ENCODE measurements at regions not wholly inside any gene's neighbourhood (a gene's known extent, or its start where the extent isn't known, plus 50 kb on each side); places are given as distances from the start of the nearest gene placed in this dataset.
A peak's percentile ranks its signal among the peaks of the same experiment; 100 is the strongest.

DNA sequence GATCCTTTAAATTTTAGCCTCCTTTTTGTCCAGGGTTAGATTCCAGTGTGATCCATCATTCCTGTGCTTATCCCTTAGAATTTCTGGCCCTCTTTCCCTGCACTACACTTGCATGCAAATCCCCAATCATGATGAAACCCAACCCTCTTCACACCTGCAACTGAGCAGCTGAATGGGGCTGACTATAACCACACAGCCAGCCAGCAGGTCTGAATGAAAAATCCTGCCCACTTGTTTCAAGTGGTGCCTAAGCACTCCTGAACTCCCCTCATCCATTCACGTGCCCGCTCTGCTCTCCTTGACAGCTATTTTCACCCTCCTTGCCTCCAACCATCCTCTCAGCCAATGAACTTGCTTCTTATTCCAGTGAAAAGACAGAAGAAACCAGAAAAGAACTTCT lies 80.5 kb upstream of the AFF3 start:
- no peak for DNase-seq

DNA sequence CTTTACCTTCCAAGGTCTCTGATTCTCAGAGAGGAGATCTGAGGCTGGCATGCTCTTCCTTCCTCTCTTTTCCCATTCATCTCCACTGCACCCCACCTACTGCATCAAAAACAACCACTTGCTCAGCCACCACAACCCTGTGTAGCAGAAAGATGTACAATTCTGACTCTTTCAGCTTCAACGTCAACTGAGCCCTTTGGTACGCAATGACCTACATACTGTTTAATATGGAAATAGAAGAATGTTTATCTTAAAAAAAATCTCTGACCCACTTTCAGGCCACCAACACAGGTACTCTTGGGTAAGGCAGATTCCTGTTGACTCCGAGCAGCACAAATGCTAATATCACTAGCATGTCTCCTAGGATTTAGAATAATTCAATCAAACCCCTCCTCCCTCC lies 76.2 kb upstream of the AFF3 start:
- DNase-seq = no peak

DNA sequence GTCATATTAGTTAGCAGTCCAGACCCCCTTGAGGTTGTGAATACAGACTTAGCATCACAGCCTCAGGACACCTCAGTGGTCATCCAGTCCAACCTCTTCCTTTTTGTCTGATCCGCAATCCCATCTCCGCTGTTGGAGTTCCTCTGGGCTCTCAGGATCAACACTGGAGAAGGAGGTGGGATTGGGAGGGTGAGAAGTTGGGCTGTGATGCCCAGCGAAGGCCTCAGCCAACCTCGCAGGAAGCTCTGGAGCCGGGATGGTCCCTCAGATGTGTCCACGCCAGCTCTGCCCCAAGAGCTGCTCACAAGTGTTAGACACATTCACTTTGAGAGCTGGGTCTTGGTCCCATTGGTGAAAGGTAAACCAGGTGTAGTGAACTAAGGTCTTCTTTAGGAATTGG lies 74.9 kb upstream of the AFF3 start:
- no peak for DNase-seq

DNA sequence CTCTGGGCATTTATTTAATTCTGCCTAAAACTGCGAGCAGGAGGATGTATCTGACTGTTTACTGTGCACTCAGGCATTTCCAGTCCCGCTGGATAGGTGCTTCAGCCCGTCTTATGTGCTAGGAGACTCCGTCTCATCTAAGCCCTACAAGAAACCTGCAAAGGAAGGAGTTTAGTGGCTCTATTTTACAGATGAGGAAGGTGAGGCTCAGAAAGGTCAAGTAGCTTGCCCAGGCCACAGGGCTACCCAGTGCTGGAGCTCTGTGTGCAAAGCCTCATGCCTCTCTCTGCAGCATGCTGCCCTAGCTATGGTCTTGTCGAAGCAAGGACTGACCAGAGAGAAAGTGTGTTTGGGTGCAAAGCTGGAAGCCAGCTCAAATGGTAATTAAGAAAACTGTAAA lies 73.6 kb upstream of the AFF3 start:
- DNase-seq = no peak

DNA sequence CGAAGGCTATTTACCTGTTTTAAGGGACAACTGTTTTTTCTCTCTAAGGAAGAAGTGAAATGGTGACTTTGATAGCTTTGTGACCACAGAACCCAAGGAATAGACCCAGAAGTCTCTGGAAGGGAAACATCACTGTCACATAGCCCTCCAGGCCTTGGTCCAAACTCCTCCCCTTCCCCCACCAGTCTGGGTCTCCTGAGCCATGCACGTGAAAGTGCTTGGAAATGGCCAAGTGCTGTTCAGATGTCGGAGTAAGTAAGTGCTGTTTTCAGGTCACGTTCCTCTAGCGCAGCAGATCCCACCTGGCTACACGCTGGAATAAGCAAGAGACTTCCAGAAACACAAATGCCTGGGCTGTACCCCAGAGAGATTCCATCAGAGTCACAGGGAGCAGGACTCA lies 73.0 kb upstream of the AFF3 start:
- no peak for DNase-seq

DNA sequence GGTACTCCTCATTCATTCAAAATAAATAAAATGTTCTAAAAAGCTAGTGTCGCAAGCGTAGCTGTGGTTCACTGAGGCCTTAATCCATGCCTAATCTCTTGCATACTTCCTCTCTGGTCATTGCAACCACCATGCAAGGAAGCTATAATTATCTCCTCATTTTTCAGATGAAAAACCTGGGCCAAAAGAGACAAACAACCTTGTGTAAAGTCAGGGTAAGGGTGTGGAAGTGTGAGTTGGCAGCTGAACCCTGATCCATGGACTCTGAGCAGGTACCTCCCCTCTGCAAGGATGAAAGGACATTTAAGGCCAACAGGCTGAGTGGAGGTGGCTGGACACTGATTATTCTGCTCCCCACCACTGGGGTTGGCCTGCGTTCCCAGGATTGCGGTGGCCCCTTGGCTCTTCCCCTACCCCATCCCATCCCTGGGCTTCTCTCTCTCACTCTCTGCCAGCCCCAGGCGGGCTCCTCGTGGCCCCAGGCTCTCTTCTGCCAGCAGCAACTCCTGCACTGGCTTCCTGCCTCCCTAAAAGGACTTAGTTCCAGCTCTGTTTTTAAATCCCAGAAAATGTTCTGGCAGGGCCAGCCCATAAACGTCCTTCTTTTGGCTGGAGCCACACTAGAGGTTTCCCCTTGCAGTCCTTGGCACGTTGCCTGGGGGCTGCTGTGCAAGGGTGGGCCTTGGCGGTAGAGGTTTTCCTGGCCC lies 72.0 kb upstream of the AFF3 start:
- peak in 1 of 3 donors; percentile 45 for DNase-seq

DNA sequence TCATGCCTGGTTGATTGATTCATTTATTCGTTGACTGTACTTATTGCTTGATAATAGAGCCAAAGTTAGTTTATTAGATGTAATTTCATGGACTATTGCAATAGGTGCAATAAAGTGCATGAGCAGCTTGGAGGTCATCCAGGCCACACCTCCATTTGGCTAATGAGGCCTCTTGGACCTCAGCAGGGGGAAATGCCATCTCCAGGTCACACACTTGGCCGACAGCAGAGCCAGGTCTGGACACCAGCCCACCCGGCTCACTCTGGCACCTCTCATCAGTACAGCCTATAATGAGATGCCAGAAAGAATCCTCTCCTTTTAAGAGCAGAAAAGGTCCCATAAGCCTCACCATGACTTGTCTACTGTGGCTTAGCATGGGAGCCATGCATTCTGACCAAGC lies 71.2 kb upstream of the AFF3 start:
- no peak for DNase-seq

DNA sequence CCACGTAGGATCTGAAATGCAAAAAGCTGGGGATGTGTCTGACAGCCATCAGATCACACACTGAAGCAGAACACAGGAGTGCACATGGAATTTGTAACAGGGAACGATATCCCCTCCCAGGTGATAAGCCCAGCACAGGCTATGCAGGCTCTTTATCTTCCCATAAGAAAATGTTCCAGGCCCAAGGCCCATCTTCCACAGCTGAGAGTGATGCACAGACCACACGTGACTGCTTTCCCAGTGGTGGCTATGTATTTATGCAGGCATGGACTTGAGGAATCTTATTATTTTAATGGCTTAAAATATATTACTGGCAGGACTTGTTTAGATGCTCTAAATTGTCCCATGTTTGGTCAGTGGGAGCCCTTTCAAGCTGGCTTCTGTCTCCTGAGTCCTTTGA lies 70.5 kb upstream of the AFF3 start:
- DNase-seq = no peak

DNA sequence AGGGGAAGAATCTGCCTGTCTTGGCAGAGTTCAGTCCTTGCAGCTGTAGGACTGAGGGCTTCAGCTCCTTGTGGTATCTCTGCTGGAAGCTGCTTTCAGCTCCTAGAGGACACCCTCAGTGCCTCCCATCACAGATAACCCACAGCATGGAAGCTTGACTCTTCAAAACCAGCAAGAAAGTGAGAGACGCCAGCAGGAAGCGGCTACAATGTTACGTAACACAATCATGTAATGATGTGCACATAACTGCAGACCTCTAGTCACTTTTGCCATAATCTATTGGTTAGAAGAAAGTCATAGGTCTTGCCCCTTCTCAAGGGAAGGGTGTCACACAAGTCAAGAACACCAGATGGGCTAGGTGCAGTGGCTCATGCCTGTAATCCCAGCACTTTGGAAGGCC lies 69.1 kb upstream of the AFF3 start:
- DNase-seq = peak; percentile 41 to 66 (median 63)

DNA sequence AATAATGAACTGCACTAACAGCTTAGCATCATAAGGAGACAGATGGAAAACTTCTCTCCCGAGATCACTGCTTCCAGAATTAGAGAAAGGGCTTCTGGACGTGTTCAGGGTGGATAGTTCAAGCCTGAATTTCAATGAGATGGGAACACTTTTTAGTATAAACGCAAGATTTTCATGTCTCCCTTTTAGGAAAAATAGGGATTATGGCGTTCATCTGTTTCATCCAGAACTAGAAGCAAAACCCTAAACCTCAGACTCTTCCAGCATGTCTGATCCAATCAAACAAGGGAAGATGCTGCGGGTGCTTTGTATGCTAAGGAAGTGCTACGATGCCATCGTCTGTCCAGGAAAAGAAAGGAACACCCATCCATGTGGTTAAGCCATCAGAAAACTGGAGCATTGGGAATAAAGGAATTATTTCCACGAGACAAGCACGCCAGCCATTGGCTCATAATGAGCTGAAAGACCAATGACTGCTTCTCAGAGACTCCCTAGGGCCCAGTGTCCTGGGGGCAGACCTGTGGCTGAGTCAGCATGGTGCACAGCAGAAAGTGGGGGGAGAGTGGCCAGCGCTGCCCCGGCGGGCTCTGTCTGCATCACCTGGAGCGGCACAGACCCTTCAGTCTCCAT lies 65.9 kb upstream of the AFF3 start:
- no peak for DNase-seq

DNA sequence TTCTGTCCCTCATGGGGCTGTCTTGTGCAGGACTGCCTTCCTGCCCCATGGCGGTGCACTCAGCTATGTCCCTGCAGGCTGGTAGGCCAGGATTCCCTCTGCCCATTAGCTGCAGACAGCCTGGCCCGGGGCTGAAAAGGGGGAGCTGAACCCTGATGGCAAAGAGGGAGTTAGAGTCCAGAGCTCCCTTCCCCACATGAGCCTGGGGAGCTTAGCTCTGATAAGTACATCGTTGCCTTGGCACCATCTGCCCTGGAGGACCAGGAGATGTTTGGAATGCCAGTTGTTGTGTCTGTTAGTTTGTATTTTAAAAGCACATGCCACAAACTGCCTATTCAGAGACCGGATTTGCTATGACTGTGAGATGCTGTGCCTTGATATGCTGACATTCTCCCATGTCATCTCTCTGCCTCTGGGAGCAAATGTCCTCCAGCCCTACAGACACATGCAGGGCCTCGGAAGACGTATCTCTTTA lies 65.1 kb upstream of the AFF3 start:
- no peak for DNase-seq

DNA sequence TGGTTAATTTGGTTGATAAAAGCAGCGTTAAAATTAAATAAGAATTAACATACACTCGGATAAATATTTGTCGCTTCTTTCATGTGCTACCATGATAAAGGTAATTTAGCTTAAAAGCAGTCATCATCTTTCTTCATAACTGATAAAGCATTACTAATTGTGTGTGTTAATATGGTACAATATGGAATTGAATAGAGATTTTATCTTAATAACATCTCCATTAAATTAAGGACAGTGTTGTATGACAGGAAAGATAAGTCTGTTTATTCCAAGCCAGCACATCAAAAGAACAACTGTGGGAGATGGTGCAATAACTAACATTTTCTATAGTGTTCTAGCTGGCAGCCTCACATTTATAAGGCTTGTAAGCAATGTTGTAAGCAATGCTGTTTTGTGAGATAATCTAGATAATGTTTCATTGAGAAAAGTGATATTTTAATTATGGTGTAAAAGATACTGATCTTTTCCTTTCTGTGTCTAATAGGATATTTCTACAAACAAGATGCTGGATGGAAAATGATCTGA lies 64.4 kb upstream of the AFF3 start:
- no peak for DNase-seq

DNA sequence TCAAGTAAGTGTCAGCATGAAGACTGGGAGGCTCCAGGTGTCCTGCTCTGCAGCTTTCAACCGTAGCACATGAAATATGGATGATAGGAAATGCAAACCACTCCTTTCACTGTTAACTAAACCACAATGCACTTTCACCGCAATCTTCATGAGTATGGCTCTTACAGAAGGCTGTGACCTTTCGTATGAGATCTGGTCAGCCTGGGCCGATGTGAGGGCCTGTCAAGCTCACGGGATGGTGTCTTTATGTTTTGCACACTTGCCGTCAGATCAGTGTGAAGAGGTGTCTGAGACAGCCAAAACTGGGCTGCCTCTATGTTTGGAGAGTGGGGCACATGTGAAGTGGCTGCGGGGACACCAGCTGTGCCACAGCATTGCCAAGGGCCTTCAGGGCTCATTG lies 62.8 kb upstream of the AFF3 start:
- no peak for DNase-seq

DNA sequence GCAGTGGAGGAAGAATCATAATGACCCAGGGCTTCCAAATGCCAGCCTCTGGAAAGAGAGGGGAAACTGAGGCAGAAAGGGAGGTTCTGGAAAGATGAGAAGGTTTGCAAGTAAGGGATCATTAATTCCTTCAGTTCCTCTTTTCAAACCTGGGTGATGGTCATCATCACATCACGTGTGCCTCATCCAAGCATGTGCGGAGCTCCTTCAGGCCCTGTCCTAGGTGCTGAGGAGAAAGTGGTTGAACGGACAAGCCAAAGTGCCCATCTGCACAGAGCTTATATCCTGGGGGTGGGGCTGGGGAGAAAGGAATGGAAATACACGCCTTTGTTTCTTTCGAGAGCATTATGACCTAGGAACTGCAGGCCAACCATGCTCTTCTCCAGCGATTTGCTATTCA lies 60.2 kb upstream of the AFF3 start:
- no peak for DNase-seq

DNA sequence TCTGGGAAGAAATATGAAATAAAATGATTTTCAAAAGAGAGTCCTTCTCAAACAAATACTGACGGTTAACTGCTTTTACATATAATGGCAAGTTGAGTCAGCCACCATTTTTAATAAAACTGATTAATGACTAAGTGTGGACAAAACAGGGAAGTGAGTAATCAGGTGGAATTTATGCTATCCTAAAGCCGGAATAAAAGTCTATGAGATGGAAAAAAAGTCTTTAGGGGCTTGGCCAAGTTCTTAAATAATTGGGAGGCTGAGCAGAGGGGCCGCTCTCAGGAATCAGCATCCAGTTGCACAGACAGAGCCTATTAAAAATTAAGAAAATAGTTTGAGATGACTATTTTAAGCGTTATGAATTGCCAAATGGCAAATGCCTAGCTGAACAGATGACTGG lies 58.6 kb upstream of the AFF3 start:
- DNase-seq = no peak

DNA sequence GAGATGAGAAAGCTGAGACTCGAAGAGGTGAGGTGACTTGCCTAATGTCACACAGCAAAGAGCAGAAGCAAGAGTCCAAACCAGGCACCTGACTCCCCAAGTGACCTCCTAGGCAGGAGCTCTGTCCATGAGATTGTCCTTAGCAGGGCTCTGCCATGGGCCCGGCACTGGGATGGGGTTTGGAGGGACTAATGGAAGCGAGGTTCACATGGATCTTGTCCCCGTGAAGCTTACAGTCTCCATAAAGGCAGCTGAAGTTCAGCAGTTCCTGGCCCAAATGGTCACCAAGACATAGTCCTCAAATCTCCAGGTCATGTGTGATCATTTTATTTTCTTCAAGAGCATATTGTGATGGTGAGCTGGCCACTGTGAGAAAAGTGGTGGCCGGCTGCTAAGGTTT lies 57.0 kb upstream of the AFF3 start:
- DNase-seq = no peak

DNA sequence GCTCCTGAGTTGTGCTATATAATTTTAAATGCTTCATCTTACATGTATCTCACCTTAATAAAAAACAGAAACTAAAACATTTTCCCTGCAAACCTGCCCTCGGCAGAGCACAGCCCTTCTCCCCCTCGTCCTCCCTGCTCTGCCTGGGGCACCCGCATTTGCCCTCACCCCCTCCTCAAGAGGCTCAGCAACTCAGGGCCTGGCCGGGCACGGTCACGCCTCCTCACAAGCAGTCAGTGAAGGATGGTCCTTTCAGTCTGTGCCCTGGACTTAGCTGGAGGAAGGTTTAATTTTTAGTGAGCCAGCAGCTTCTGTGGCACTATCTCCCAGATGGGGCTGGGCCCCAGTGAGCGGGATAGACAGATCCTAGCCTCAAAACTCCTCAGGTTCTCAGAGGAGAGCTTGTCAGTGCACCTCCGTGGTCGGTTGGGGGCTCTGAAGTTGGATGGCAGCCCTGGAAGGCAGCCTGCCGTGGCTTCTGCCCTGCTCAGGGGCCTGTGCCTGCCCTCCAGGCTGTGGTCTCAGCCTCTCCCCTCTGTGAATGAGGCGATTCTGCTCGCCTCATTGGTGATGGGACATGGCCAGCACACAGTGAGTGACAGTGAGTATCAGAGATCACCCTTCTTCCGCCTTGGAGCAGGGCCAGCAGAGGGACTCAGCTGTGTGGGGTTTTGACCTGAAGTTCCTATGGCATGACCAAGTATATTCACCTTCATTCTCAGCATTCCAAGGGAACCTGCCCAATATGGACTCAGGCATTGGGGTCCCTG lies 56.3 kb upstream of the AFF3 start:
- no peak for DNase-seq

DNA sequence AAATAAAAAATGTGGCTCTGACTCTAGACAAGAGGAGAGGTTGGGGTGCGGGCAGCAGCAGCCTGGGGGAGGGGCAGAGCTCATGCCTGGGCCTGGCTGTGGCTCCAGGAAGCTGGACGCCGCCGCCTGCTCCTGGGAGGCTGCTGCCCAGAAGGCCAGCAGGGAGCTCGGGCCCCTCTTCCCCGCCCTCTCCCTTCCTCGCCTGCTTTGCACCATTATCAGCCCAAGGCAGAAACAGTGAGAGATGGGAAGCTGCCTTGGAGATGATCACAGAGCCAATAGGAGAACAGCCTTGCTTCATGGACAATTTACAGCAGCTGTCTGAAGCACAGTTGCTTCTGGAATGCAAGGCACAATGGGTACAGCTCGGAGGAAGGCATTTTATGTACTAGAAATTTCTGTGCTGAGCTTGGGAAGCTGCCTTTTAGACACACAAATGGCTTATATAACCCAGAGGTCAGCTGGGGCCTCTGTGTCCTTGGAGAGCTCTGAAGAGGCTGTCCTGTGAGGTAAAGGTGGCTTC lies 55.3 kb upstream of the AFF3 start:
- no peak for DNase-seq

DNA sequence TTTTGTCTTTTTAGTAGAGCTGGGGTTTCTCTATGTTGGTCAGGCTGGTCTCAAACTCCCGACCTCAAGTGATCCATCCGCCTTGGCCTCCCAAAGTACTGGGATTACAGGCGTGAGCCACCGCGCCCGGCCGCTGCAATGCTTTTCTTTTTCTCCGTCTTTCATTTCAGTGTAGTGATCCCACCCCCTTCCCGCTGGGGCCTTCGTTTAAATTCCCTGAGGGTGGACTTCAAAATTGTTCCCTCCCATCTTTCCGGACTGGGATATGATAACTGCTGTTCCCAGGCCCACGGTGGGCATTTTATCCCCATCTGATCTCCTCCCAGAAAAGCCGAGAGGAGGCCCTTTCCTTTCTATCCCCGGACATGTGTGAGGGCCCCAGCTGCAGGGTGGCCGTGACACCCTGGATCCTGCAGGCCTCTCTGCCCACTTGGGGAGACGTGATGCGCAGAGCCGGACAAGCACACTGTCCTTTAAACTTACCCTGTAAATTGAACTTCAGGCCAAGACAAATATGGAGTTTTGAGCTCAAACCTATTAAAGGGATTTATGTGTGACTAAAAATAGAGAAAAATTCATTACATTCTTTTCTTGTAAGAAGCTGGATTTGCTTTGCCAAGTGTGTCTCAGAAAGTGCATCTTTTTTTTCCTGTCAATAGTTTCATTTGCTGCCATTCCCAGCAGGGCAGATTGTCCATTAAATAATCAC lies 54.5 kb upstream of the AFF3 start:
- no peak for DNase-seq

DNA sequence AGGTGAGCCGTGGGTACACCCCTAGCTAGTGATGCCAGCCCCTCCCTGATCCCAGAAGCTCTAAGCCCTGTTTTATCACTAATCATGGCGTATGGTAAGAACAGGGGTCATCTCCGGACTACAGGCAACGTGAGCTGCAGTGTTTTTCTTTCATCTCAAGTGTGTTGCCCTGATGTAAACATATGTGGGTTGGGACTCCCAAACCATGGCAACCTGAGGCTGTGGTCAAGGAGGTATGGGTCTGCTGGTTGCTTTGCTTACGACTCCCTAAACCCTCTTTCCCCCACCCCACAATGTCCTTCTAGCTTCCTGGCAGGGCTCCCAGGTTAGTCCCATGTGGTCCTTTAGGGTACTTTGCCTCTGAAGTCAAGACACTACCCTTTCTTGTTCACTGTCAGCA lies 53.6 kb upstream of the AFF3 start:
- no peak for DNase-seq

DNA sequence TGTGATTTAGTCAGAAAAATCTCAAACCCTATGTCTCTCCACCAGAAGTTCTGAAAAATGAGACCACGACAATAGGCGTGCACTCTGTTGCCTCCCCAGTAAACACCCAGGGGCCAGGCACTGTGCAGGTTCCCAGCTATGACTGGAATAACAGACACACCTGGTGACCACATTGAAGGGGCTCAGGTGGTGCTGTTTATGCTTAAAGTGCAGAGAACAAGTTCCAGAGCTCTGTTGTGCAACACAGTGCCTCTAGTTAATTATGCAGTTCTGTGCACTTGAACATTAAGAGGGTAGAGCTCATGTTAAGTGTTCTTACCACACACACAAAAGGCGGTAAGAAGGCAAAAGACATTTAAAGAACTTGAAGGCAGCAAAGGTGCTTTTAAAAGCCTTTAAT lies 52.6 kb upstream of the AFF3 start:
- no peak for DNase-seq

DNA sequence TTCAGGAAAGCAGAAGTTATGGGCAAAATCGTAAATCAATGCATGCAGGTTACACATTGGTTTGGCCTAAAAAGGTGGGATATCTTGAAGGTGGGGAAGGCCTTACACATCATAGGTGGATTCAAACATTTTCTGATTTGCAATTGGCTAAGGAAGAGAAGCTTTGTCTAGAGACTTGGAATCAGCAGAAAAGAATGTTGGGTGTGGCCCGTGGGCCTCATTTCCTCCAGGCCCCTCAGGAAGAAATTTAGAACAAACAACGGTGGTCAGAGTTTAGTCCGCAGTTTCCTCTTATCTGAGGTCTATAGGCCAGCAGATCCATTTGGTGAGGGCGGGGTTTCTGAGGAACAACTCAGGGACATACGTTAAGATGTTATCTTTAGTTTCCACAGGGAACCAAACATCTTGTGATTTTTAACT lies 50.9 kb upstream of the AFF3 start:
- DNase-seq = no peak

DNA sequence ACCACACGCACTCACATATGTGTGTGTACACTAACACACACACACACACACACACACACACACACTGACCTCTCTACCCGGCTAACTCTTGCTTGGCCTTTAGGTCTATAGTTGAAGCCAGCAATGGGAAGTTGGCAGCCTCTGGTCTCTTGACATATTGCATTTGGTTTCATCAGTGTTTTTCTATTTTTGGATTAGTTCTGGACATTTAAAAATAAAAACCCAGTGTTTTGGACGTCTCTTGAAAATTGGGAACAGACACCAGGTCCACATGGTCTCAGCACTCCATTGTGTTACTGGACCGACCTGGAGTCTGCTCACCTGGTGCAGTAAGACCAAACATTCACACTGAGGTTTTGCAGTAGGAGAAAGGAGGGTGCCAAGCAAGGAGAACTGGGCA lies 50.4 kb upstream of the AFF3 start:
- DNase-seq = peak in 1 of 3 donors; percentile 26
